Large intestine (tissue), 3 donors: ENCODE measurements at regions not wholly inside any gene's neighbourhood (a gene's known extent, or its start where the extent isn't known, plus 50 kb on each side); places are given as distances from the start of the nearest gene placed in this dataset.
"Not testable (repeated sequence)": the region's sequence is repeated elsewhere in the genome, so short reads cannot be mapped to it uniquely, and the experiment has no call there.

Experiments used
- DNase-seq, 2 donors: peaks; one replicate each; pipeline versions ENCODE4 v3.0.0 to v3.0.0-alpha.2; 2013
- H3K27ac ChIP-seq: one replicate; pipeline ENCODE4 v1.5.1; 2013; ENCODE audit warnings: low read length
- H3K27me3 ChIP-seq: 2 replicates; pipeline ENCODE4 v1.6.1; 2013; ENCODE audit warnings: low read length; ENCODE audit not compliant: control insufficient read depth, insufficient read depth
- H3K36me3 ChIP-seq: 2 replicates; pipeline ENCODE4 v1.6.1; 2013; ENCODE audit warnings: low read length; ENCODE audit not compliant: control insufficient read depth, insufficient read depth
- H3K4me1 ChIP-seq: one replicate; pipeline ENCODE4 v1.6.1; 2013; ENCODE audit warnings: low read length; ENCODE audit not compliant: control insufficient read depth, insufficient read depth
- H3K4me3 ChIP-seq: one replicate; pipeline ENCODE4 v1.5.1; 2013; ENCODE audit warnings: low read length
- H3K9me3 ChIP-seq: one replicate; pipeline ENCODE4 v1.6.1; 2013; ENCODE audit warnings: mild to moderate bottlenecking, low read depth, low read length, moderate library complexity; ENCODE audit not compliant: control insufficient read depth
- WGBS: methylation state at CpG from one replicate; pipeline ENCODE4 v1.1.5; 2013; ENCODE audit warnings: low lambda C conversion rate; ENCODE audit not compliant: insufficient coverage; 5-methylcytosine and 5-hydroxymethylcytosine counted together

DNA sequence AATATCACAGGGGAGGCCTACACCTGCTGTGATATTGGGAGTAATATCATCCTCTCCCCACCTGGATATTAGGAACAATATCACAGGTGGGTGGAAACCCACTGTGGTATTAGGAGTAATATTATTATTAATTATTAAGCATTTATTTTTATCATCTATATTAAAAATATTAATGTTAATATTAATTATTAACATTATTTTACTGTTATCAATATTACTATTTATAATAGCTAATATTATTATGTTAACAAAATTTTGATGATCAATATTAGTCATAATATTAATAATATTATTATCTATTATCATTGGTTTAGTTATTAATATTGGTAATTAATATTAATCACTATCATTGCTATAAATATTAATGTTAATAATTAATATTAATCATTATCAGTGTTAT lies 161.1 kb upstream of the API5 start:
- H3K27ac ChIP-seq: no peak overlapping the region
- no peak for DNase-seq
- no peaks in the 10 kb centered on the region for H3K9me3 ChIP-seq
- H3K27me3 ChIP-seq: no peaks in the 10 kb centered on the region
- H3K4me1 ChIP-seq: no peaks in the 10 kb centered on the region
- H3K36me3 ChIP-seq: no peaks in the 10 kb centered on the region
- no peak overlapping the region for H3K4me3 ChIP-seq

DNA sequence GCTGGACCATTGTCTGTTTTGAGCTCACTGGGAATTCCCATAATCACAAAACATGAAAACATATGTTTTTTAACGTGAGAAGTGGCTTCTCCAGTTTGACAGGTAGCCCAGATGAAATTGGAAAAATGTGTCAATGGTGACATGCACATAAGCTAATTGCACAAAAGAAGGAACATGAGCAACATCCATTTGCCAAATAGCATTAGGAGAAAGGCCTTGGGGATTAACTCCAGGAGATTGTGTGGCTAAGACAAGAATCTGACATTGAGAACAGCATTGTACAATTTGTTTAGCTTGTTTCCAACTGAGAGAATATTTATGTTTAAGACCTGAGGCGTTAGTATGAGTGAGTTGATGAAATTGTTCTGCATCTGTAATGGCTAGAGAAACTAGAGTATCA lies 147.0 kb upstream of the API5 start:
- Histone ChIP-seq H3K36me3 (no peaks in the 10 kb centered on the region), H3K4me3 (no peak overlapping the region), H3K9me3 (no peaks in the 10 kb centered on the region), H3K4me1 (no peaks in the 10 kb centered on the region), H3K27me3 (no peaks in the 10 kb centered on the region), H3K27ac (no peak overlapping the region)
- 40% methylated on average over 1 of the region's 2 CpGs for WGBS
- DNase-seq: no peak

DNA sequence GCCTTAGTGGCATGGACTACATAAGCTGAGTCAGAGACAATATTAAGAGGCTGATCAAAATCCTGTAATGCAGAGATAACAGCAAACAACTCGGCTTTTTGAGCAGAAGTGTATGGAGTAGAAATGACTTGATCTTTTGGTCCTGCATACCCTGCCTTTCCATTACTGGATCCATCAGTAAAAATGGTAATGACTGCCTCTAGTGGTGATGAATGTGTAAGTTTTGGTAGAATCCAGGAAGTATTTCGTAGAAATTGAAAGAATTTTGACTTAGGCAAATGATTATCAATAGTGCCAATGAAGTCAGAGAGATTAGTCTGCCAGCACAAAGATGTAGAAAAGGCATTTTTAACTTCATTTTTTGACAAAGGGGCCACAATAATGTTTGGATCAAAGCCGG lies 146.4 kb upstream of the API5 start:
- WGBS: 80% methylated on average over 1 of the region's 3 CpGs

DNA sequence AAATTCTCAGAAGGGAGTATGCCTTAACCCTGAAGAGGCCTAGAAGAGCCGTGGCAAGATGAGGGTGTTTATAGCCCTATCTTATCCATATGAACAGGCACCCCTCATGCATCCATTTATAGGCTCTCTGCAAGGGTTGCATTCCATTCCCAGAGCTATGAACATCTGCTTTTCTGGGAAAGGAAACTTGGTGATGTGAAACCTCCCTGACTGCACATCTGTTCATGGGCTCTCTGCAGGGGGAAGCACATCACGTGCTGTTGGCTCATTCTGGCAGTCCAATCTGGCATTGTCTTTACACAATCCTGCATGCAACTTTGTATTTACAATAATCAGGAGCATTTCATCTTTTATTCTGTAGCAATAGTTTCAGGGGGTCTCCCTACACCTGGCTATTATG lies 143.6 kb upstream of the API5 start:
- H3K9me3 ChIP-seq: not testable (repeated sequence)
- no CpG with 5 or more reads among the region's 2 CpGs for WGBS

More for the DNA sequence above, 146.4 kb upstream of the API5 start:
- not testable (repeated sequence) for H3K4me1 ChIP-seq, DNase-seq, H3K36me3 ChIP-seq, H3K4me3 ChIP-seq, H3K9me3 ChIP-seq, H3K27me3 ChIP-seq, H3K27ac ChIP-seq

DNA sequence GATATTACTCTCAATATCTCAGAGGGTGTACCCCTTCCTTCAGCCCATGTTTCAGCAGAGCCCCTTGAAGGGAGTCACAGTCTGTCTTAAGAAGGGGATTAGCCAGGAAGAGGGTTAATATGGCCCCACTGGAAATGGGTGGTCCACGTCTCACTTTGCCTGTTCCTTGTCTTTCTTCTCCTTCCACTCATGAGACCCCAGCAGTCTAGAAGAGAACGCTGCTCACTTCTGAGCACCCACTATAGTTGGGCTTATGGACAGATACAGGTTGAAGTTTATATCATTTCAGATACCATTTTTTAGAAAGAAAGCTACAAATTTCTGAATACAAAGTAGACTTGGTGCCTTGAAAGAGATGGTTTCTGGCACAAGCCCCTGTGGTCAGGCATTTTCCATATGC lies 139.3 kb upstream of the API5 start:
- no CpG with 5 or more reads among the region's 2 CpGs for WGBS
- Histone ChIP-seq H3K4me1 (no peaks in the 10 kb centered on the region), H3K27ac (no peak overlapping the region), H3K4me3 (no peak overlapping the region), H3K36me3 (no peaks in the 10 kb centered on the region), H3K27me3 (no peaks in the 10 kb centered on the region), H3K9me3 (no peaks in the 10 kb centered on the region)
- peak in 1 of 2 donors; percentile 2 for DNase-seq

More for the DNA sequence above, 143.6 kb upstream of the API5 start:
- not testable (repeated sequence) for H3K27me3 ChIP-seq, H3K36me3 ChIP-seq, H3K27ac ChIP-seq, DNase-seq, H3K4me3 ChIP-seq, H3K4me1 ChIP-seq

DNA sequence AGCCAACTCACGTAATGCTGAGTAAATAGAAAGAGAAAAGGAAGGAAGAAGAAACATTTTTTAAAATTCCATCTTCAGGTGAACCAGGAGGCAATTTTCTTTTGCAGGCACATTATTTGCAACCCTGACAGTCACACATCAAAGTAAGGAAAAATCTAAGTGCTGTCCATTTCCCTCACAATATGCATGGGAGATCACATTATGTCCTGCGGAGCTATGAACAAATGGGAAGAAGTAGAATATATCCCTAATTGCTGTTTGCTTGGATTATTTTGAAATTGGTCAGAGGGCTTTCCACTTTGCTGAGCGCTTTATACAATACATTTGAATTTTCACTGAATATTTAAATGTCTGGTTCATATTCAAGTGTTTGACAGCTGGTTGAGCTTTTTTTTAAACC lies 133.8 kb upstream of the API5 start:
- DNase-seq: no peak
- H3K4me1 ChIP-seq: no peaks in the 10 kb centered on the region
- H3K27ac ChIP-seq: no peak overlapping the region
- no peaks in the 10 kb centered on the region for H3K36me3 ChIP-seq
- no peak overlapping the region for H3K4me3 ChIP-seq
- no CpG with 5 or more reads among the region's 3 CpGs for WGBS
- H3K9me3 ChIP-seq: no peaks in the 10 kb centered on the region
- H3K27me3 ChIP-seq: no peaks in the 10 kb centered on the region

DNA sequence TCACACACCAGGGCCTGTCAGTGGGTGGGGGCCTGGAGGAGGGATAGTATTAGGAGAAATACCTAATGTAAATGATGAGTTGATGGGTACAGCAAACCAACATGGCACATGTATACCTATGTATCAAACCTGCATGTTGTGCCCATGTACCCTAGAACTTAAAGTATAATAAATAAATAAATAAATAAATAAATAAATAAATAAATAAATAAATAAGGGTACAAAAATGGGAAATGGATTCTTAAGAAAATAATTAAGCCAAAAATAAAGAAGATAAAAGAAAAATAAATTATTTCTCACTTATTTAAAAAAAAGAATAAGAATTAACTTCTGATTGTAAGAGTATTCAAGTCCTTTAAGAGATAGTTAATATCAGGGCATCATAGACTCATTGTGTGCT lies 117.3 kb upstream of the API5 start:
- H3K9me3 ChIP-seq, H3K36me3 ChIP-seq, H3K27me3 ChIP-seq, H3K4me3 ChIP-seq, H3K4me1 ChIP-seq, H3K27ac ChIP-seq, DNase-seq: not testable (repeated sequence)

DNA sequence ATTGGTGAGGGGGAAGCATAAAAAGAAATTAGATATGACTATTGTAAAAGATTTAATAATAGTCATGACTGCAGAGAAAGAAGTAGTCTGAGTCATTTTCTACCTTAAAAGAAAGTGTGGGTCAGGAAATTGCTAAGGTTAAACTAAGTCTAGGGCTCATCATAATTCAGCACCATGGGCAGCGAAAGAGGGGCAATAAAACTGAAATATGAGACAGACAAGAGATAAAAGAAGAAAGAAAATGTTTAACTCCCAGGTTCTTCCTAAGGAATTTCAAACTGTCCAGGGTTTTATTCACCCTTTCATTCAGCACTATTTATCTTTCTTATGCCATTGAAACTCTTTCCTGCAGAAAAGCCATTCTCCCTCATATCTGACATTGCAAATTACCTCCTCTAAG lies 114.4 kb upstream of the API5 start:
- Histone ChIP-seq H3K36me3 (no peaks in the 10 kb centered on the region), H3K27ac (no peak overlapping the region), H3K27me3 (no peaks in the 10 kb centered on the region), H3K4me3 (no peak overlapping the region), H3K9me3 (no peaks in the 10 kb centered on the region), H3K4me1 (no peaks in the 10 kb centered on the region)
- no CpG with 5 or more reads among the region's 1 CpG for WGBS
- DNase-seq: no peak

DNA sequence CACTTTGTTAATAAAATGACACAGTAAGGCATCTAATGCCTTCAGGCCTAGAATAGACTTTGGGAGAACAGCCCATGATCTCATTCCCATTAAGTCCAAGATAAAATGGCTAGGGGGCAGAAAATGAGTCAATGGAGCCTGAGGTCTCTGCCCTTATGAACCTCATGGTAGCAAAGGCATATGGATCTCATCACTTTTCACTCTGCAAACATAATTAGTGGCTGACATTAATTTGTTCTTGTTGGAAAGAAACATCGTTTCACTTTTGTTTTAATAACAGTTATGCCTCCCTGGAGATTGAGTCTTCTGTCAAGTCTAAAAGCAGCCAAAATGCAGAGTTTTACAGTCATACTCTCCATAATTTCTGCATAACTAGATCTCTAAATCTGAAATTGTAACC lies 111.8 kb upstream of the API5 start:
- Histone ChIP-seq H3K27me3 (no peaks in the 10 kb centered on the region), H3K4me1 (no peaks in the 10 kb centered on the region), H3K36me3 (no peaks in the 10 kb centered on the region), H3K4me3 (no peak overlapping the region), H3K9me3 (no peaks in the 10 kb centered on the region), H3K27ac (no peak overlapping the region)
- WGBS: no CpG with 5 or more reads among the region's 1 CpG
- no peak for DNase-seq

DNA sequence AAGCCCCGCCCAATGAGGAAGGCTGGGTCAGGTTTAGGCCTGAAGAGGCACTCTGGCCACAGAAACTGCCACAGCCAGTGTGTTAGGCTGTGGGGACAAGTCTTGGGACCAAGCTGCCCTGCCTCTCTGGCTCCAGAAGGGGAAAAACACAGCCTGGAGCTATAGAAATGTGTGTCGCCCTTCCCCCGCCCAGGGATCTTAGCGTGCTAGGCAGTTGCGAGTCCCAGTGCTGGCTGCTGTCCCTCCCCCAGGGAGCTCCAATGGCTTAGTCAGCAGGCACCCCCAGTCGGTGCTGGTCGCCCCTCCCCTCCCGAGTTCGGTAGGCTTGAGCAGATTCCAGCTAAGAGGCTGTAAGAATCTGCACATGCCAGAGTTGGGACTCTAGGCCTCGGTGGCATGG lies 99.5 kb upstream of the API5 start:
- H3K36me3 ChIP-seq: no peaks in the 10 kb centered on the region
- no peak overlapping the region for H3K27ac ChIP-seq
- no CpG with 5 or more reads among the region's 10 CpGs for WGBS
- no peaks in the 10 kb centered on the region for H3K4me1 ChIP-seq
- no peak for DNase-seq
- no peaks in the 10 kb centered on the region for H3K27me3 ChIP-seq
- no peaks in the 10 kb centered on the region for H3K9me3 ChIP-seq
- H3K4me3 ChIP-seq: no peak overlapping the region

DNA sequence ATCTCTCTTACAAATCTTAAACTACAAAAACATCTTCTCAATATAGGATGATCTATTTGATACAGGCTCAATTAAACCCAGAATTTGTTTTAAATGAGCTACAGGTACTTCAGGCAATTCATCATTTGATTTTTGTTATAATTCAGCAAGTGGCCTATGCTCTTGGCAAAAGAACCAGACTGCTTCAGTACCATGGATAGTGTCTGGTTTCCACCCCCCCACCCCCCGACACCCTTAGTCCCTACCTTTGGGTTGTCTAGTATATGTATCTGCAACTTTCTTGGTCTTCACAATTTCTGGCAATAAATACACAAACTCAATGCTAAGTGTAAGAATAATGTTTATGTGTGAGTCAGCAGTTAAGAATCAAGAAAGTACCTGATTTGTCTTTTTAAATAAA lies 97.3 kb upstream of the API5 start:
- Histone ChIP-seq H3K27ac (no peak overlapping the region), H3K27me3 (no peaks in the 10 kb centered on the region), H3K4me3 (no peak overlapping the region), H3K4me1 (no peaks in the 10 kb centered on the region), H3K9me3 (no peaks in the 10 kb centered on the region), H3K36me3 (no peaks in the 10 kb centered on the region)
- no CpG with 5 or more reads among the region's 1 CpG for WGBS
- no peak for DNase-seq
